ENCODE measurements at regions not wholly inside any gene's neighbourhood (a gene's known extent, or its start where the extent isn't known, plus 50 kb on each side); places are given as distances from the start of the nearest gene placed in this dataset.
"Not testable (repeated sequence)": the region's sequence is repeated elsewhere in the genome, so short reads cannot be mapped to it uniquely, and the experiment has no call there.

DNA sequence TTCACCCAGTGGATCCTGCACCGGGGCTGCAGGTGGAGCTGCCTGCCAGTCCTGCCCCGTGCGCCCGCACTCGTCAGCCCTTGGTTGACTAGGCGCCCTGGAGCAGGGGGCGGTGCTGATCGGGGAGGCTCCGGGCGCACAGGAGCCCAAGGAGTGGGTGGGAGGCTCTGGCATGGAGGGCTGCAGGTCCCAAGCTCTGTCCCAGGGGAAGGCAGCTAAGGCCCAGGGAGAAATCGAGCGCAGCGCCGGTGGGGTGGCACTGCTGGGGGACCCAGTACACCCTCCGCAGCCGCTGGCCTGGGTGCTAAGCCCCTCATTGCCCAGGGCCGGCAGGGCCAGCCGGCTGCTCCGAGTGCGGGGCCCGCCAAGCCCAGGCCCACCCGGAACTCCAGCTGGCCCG lies 323.4 kb upstream of the CITED2 start:
- DNase-seq: peak; percentile 35
- intact Hi-C loops (cut with DNase I); ATAC-seq (ENCODE audit: poor library complexity): not testable (repeated sequence)

DNA sequence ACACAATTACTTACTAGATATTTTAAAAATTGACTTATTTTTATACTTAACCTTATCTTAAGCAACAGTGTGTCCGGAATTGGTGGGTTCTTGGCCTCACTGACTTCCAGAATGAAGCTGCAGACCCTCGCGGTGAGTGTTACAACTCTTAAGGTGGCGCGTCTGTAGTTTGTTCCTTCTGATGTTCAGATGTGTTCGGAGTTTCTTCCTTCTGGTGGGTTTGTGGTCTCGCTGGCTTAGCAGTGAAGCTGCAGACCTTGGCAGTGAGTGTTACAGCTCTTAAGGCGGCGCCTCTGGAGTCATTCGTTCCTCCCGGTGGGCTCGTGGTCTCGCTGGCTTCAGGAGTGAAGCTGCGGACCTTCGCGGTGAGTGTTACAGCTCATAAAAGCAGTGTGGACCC lies 322.5 kb upstream of the CITED2 start:
- DNase-seq; ATAC-seq (ENCODE audit: poor library complexity); intact Hi-C loops (cut with DNase I): not testable (repeated sequence)

DNA sequence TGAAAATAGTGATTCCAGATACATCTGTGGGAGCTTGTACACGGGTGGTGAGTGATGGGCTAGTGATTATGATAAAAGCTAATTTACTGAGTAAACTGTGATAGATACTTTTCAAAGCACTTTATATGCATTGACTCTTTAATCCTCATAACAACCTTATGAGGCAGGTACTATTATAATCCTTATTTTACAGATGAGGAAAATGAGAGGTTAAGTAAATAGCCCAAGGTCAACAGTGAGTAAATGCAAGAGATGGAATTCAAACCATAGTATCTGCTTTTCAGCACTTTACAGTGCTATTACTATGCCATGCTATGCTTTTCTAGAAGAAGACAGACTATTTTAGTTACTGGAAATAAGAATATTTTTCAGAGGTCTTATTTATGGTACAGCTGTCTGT lies 320.9 kb upstream of the CITED2 start:
- intact Hi-C loops (cut with DNase I): no loop called here
- no peak for ATAC-seq (ENCODE audit: poor library complexity)
- DNase-seq: no peak

DNA sequence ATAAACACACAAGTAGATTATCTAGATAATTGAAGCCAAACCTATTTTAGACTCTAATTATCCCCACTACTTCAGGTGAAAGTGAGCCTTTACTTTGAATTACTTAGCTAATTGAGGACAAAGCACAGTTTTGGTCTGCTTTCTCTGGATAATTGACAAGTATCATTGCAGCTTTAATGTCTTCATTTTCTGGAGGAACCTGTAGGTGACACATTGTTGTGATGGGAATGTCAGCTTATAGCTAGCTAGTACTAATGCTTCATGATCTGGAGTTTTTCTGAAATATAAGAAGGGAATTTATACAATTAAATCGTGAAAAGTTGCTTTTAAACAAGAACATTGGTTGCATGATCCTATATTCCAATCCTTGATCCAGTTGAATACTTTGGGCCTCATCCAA lies 319.3 kb upstream of the CITED2 start:
- intact Hi-C loops (cut with DNase I): no loop called here
- no peak for ATAC-seq (ENCODE audit: poor library complexity)
- DNase-seq: no peak

DNA sequence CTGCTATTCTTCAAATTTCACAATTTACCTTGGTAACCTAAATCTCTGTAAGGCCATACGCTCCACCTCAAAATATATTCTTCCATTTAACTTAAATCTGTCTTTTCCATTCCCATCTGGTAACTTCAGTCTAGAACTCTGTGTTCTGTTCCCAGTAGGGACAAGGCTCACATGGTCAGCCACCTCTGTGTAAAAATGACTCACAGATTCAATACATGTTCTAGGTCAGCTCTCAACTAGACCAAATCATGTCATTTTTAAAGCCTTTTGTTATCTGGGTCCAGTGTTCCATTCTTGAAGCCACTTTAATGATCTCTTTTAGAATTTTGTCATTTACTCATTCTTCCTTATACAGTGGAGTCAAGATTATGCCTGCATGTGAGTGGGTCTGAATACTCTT lies 315.6 kb upstream of the CITED2 start:
- ATAC-seq (ENCODE audit: poor library complexity) (no peak), DNase-seq (no peak)
- intact Hi-C loops (cut with DNase I): no loop called here

DNA sequence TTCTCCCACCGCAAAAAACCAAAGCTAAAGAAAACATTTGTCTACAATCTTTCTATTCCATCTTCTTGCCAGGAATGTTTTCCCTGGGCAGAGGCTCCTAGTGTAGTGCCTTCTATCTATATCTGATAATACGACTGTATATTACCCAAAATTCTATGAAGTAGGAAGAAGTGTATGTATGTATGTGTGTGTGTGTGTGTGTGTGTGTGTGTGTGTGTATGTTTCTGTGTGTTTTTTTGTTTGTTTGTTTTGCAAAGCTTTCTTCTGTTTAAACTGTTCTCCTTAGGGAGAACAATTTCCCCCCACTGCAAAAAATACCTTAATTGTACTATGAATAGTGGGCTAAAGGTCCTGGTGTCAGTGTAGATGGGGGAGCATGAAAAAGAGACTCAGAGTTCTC lies 312.6 kb upstream of the CITED2 start:
- intact Hi-C loops (cut with DNase I): no loop called here
- DNase-seq: no peak
- no peak for ATAC-seq (ENCODE audit: poor library complexity)

DNA sequence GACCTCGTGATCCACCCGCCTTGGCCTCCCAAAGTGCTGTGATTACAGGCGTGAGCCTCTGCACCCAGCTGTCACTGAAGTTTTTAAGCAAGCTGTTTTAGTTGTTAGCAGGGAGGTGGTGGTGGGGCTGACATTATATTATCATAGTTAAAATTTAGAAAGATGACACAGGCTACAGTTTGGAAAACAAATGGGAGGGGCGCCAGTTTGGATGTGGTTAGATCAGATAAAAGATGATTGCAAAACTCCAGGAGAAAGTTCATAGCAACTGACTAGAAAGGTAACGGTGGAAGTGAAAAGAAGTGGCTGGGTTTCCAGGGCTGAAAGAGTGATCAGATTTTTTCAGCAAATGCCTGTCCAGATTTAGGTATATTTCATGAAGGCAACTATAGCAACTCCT lies 311.9 kb upstream of the CITED2 start:
- DNase-seq (no peak), ATAC-seq (ENCODE audit: poor library complexity) (no peak)
- intact Hi-C loops (cut with DNase I): no loop called here

DNA sequence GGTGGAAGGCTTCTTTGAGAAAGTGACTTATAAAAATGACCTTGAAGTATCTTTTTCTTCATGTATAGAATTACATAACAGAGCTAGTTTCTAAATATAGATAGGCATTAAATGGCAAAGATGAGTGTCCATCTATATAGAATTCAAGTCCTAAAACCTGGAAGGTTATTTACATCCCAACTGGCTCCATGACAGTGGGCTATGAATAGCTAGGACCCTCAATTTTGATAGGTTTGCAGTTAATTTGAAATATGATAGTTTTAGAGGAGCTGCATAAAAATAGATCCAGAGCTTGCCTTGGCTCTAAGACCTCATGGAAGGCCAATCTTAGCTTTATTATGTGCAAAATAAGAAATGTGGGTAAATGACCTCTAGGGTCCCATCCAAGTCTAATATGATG lies 310.6 kb upstream of the CITED2 start:
- DNase-seq (no peak), ATAC-seq (ENCODE audit: poor library complexity) (no peak)
- intact Hi-C loops (cut with DNase I): no loop called here

DNA sequence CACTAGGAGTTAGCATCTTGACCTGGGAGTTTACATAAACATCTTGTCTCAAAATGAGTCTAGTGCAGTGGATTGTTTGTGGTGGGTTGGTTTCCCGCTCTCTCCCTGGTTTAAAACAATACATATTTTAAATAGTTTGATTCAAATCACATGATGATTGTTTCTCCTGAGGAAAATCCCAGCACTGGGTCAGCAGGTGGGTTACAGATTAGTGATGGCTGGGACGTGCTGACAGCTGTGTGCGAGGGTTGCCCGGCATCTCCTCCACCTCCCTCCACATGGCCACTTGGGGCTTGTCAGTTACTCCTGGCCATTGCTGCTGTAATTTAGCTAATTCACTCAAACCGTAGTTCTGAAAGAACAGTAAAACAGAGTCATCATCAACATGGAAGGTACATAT lies 306.4 kb upstream of the CITED2 start:
- no peak for ATAC-seq (ENCODE audit: poor library complexity)
- intact Hi-C loops (cut with DNase I): no loop called here
- no peak for DNase-seq

DNA sequence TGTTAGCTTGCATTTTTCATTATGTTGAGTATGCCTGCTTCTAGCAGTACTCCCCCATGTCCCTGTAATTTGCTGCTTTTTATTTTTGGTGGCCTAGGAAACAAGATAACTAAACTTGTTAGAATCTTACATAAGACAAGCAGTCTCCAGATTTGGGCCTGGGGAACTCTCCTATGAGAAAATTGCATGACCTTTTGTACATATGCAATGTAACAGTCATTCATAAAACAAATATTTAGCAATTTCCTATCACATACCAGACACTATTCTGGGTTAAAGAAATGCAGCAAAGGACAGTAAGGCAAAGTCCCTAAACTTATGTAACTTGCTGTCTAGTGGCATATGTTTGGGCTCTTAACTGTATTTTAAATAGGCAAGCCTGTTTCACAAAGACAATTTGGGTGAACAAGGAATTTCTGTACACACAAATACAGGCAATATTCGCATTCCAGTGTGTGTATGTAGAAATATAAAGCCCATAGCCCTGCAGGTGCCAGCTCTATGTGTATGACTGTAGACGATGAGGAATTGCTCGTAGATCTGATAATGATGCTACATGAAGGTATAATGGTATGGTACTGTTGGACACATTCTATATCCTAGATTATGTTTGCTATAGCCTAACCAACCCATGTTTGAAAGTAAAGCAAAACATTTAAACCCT lies 305.2 kb upstream of the CITED2 start:
- DNase-seq: no peak
- intact Hi-C loops (cut with DNase I): no loop called here
- ATAC-seq (ENCODE audit: poor library complexity): no peak

DNA sequence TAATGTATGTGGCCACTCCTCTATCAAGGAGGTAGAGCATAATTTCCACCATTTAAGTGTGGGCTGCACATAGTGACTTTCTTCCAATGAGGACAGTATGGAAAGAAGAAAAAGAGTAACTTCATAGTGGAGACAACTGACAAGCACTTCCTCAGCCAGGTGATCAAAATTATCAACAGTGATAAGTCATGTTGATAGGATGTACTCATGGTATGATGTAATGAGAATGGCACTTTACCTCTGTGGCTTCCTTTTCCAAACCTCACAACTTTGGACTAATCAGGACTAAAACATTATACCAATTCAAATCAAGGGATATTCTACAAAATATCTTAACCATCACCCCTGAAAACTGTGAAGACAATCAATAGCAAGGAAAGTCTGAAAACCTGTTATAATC lies 302.3 kb upstream of the CITED2 start:
- intact Hi-C loops (cut with DNase I): no loop called here
- DNase-seq: no peak
- no peak for ATAC-seq (ENCODE audit: poor library complexity)

DNA sequence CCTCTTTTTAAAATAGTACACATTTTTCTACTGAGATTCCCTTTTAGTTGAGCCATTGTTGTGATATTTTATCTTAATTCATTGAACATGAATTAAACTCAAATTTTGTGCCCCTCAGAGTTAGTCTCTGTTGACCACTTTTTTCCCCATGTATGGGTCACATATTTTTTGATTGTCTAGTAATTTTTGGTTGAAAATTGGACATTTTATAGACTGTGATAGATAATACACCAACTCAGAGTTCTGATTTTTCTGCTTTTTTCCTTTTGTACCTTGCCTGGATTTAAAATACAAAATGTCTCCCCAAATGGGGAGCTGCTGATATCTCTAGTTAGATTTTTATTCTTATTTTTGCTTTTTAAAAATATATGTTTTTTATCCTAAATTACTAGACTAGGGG lies 291.8 kb upstream of the CITED2 start:
- intact Hi-C loops (cut with DNase I): no loop called here
- ATAC-seq (ENCODE audit: poor library complexity) (no peak), DNase-seq (no peak)

DNA sequence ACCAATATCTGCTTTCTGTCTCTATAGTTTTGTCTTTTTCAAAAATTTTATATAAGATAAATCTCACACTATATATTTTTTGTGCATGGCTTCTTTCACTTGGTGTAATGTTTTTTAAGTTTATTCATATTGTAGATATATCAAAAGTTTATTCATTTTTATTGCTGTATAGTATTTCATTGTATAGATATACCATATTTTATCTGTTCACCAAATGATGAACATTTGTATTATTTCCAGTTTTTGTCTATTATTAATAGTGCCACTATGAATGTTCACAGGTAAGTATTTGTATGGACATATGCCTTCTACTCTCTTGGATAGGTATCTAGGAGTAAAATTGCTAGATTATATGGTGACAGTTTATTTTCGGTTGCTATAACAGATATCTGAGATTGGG lies 289.5 kb upstream of the CITED2 start:
- intact Hi-C loops (cut with DNase I): no loop called here
- DNase-seq (no peak), ATAC-seq (ENCODE audit: poor library complexity) (no peak)

DNA sequence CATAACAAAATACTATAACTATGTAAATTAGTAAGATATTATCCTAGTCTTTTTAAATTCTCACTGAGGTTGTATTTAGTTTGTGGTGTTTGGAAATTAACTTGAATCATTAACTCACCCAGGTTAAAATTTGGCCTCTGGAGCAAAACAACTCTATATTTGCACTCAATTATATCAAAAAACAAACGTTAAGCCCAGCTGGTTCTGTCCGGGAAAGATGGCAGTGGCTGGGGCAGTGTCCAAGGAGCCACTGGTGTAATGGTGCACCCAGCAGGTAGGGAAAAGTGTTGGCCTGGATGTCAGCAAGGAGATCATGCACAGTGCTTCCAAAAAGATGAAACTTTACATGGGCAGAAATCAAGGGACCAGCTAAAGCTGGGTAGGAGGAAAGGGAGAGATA lies 285.3 kb upstream of the CITED2 start:
- intact Hi-C loops (cut with DNase I): no loop called here
- ATAC-seq (ENCODE audit: poor library complexity) (no peak), DNase-seq (no peak)

DNA sequence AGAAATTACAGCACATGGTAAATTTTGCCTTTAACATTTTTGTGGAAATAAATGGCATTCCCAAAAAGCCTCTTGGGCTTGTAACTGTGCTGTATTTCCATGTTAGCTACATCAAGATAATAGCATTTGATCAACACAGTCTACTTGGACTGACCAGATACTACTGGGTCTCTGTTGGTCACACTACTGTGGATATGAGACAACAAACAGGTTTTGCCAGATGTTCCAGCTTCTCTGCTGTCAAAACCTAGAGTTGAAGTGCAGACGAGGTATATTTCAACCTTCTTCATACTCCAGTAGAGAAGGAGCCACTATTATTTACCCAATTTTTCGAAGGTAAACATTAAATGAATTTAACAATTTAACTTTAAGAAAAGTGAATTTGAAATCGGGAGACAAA lies 284.7 kb upstream of the CITED2 start:
- no peak for ATAC-seq (ENCODE audit: poor library complexity)
- intact Hi-C loops (cut with DNase I): no loop called here
- no peak for DNase-seq

DNA sequence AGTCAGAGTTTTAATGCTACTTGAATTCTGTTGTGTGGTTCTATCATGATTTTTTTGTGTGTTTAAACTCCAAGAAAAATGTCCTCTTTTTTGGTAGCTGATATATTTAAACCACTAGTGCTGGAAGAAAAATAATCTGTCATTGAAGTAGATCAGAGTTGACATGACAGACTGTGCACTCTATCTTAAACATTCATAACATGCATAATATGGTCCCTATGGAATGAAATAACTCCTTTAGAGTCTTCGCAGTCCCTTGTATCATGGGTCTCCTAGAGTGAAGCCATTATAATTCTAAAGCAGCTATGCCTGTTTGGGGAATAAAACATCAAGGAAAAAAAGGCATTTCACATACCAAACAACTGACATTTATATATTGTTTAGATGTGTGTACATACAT lies 282.7 kb upstream of the CITED2 start:
- DNase-seq (no peak), ATAC-seq (ENCODE audit: poor library complexity) (no peak)
- intact Hi-C loops (cut with DNase I): no loop called here

DNA sequence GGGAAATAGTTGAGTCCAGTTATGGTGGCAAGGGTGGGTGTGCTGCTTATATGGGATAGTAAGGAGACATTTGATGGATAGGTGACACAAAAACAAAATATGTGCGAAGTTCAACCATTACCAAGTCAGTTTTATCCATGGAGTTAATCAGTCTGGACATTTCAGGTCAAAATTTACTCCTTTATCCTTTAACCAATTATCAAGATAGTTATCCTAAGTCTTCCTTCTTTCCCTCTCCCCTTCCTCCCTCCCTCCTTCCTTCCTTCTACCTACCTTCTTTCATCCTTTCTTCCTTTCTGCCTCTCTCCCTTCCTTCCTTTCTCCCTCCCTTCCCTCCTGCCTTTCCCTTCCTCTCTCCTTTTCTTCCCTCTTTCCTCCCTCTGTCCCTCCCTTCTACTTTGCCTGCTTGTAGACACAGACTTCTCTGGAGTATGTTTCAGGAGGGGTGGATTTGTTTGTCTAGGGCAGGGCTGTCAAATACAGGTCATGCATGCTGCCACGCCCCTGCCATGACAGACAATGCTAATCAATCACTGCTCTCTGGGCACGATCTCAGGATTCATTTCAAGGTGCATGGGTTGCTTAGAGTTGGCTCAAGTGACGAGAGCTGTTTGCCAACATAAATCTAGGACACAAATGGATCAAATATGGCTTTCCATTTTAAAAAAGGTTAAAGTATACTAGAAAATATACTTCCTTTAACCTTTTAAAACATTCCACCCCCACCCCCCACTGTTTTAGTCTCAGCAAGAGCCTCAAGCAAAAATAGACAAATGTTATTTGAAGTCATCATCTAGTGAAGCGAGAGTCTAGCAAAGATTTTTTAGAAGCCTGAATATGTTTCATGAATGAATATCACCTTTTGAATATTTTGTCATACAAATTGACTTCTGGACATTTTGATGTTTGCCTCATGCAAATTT lies 281.6 kb upstream of the CITED2 start:
- no peak for ATAC-seq (ENCODE audit: poor library complexity)
- DNase-seq: no peak
- intact Hi-C loops (cut with DNase I): no loop called here

DNA sequence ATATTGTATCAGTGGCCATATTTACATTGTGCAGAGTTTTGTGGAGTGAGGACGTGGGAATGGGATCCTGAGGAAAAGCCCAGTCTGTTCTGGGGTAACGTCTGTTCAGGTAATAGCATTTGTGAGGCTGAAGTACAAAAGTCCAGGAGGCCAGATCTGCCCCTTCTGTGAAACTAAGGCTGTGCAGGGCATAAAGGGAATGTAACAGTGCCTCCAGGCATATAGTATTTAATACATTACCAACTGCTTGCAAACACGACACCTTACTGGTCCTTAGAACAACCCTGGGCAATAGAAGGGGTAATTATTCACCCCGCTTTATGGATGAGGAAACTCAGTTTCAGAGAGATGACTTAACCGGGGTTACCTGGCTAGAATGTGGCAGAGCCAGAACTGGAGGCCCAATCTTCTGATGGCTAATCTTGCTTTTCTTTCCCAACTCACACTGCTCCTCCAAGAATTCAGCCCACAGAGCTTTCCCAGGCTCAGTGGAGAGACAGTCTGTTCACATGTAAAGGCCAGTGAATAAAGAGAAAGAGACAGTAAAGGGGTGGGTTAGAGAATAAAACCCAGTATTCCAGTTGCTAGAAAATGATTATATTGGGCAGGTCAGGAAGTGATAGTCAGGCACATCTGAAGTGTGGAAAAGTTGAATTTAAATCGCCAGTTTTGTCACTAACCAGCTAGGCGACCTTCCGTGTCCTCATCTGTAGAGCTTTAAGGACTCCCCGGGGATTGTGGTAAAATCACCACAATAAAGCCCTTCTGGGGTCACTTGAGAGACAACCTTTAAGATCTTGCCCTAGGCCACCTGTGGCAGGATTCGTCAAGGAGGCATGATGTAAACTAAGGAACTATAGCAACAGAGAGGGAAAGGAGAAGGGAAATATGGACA lies 280.7 kb upstream of the CITED2 start:
- no peak for ATAC-seq (ENCODE audit: poor library complexity)
- intact Hi-C loops (cut with DNase I): no loop called here
- no peak for DNase-seq

DNA sequence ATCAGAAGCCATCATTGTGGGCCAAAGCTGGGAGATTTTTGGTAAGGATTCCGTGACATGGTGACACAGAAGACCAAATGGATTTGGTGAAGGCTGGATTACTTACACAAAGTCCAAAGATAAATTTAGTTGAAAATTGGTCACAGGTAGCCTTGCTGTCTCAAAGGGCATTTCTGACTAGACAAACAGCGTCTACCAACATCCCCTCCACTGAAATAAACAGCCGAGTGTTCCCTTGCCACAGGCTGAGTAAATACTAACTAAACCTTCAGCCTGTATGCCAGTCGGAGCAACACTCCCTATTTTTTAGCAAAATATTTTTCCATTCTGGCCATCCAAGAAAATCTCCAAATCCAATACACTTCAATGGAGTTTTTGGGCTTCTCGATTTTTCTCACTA lies 279.9 kb upstream of the CITED2 start:
- DNase-seq: no peak

DNA sequence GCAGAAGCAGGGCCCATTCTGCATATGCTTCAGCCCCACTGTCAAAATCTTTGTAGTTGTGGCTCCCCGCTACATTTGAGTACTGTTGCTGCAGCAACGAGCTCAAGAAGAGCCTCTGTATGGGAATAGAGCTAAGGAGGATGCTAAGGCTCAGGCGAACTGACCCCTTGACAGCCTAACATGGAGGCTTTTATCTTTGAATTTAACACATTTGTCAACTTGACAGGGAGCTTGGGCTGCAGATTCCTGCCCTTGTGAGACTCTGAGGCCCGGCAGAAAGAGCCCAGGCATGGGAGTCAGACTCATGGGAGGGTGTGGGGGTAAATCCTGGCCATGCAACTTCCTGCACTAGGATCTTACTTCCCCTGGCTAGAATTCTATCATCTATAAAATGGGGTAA lies 278.7 kb upstream of the CITED2 start:
- ATAC-seq (ENCODE audit: poor library complexity): no peak
- no peak for DNase-seq
- intact Hi-C loops (cut with DNase I): no loop called here

More for the DNA sequence above, 279.9 kb upstream of the CITED2 start:
- no peak for ATAC-seq (ENCODE audit: poor library complexity)
- intact Hi-C loops (cut with DNase I): no loop called here
